Activated gamma-delta T cell treated with anti-CD3 and anti-CD28 coated beads, Interleukin-2, amount 50 U/mL, for 16 hours (primary cell): ENCODE measurements at regions not wholly inside any gene's neighbourhood (a gene's known extent, or its start where the extent isn't known, plus 50 kb on each side); places are given as distances from the start of the nearest gene placed in this dataset.
A peak's percentile ranks its signal among the peaks of the same experiment; 100 is the strongest.

Experiments
- DNase-seq: peaks from one replicate; pipeline ENCODE4 v3.0.0-alpha.2; 2020; ENCODE audit warnings: low read depth

DNA sequence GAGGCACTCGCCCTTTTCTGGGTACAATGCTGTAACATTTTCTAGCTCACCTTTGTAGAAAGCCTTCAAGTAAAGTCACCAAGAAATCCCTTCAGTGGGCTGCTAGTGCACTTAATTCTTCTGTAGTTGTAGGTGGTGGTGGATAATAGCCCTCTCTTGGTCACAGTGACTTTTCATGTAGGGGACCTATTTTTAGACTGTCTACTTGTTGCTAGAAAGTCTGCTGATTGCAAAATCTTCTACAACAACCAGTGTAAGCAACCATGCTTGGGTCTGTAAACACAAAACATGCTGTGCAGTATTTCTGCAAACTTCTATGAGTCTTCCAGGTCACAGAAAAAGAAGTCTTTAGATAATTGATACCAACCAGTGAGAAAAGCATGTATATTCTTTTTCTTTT lies 55.6 kb downstream of the PBDC1 start:
- no peak for DNase-seq

DNA sequence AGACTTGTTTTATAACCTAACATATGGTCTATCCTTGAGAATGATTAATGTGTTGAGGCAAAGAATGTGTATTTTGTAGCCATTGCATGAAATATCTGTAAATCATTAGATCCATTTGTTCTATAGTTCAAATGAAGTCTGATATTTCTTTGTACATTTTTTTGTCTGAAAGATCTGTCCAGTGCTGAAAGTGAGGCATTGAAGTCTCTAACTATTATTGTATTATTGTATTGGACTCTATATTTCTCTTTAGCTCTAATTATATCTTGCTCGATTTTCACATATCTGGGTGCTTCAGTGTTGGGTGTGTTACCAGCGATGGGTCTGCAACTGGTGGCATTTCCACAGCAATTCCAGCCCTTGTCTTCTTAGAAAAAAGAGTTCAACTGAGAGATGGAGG lies 76.0 kb downstream of the PBDC1 start:
- DNase-seq = no peak

DNA sequence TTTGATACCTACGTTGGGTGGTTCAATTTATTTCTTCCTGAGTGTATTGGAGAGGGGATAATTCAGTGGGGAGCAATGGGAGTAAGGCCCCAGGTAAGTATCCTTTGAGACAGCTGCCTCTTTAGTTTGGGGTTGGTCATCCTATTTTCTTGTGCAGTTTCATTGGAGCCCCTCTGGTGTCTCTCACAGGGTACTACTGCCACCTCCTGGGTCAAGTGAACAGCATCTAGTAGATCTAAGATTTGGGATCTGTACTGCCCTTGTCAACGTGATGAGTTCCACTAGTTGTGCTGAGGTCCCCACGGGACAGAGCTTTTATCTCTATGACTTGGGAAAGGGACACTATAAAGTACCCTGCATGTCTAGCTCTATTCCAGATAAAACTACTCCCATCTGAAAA lies 80.6 kb downstream of the PBDC1 start:
- DNase-seq = no peak

DNA sequence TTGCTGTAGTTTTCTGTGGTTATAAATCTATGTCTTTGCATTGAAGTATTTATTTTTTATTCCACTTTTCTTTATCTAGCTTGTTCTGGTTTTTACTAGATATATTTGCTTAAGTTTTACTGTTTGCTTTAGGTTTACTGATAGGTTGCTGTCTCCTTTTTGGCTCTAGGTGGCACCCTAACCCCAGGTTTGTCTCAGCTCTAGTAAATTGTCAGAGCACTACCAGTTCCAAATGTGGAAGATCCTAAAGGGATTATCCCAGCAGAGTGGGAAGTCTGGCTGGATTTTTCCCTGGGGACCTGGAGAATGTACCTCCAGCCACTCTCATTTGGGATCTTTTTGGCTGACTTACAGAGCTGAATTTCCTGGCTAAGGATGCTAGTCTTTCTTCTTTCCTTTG lies 106.1 kb downstream of the PBDC1 start:
- peak; percentile 3 for DNase-seq
